ENCODE measurements at regions not wholly inside any gene's neighbourhood (a gene's known extent, or its start where the extent isn't known, plus 50 kb on each side); places are given as distances from the start of the nearest gene placed in this dataset.

- in situ Hi-C loops (cut with MboI; ENCODE audit: low sequenced_read_pairs in 4 of 4), result no loop called here
- no peak for ATAC-seq
- intact Hi-C loops (cut with DNase I; ENCODE audit: low total_unique reads), result no loop called here
These were observed 66.3 kb upstream of the CAV2 start for GRCh38 chr7:116433246-116433645.

GRCh38 chr7:116434820-116435341 lies 64.7 kb upstream of the CAV2 start:
- DNase-seq (no peak), ATAC-seq (no peak)
- TF ChIP-seq POLR2A (IDR thresholded peaks at IDR 0.05) (no peak), CTCF (IDR thresholded peaks at IDR 0.05 in 4 of 5, conservative IDR thresholded peaks at IDR 0.05 in 1 of 5) (no peak)
- Histone ChIP-seq H3K9me3 (no peaks in the 10 kb centered on the region), H3K27ac (no peak overlapping the region), H3K4me1 (no peaks in the 10 kb centered on the region), H3K27me3 (no peaks in the 10 kb centered on the region), H3K36me3 (no peaks in the 10 kb centered on the region), H3K4me3 (no peak overlapping the region)
- intact Hi-C loops (cut with DNase I; ENCODE audit: low total_unique reads), result no loop called here
- in situ Hi-C loops (cut with MboI; ENCODE audit: low sequenced_read_pairs in 4 of 4), result no loop called here

More at GRCh38 chr7:116433246-116433645, 66.3 kb upstream of the CAV2 start:
- Histone ChIP-seq H3K27me3 (no peaks in the 10 kb centered on the region), H3K9me3 (no peaks in the 10 kb centered on the region), H3K36me3 (no peaks in the 10 kb centered on the region), H3K27ac (no peak overlapping the region), H3K4me1 (no peaks in the 10 kb centered on the region), H3K4me3 (no peak overlapping the region)
- DNase-seq, result no peak
- TF ChIP-seq CTCF (IDR thresholded peaks at IDR 0.05 in 4 of 5, conservative IDR thresholded peaks at IDR 0.05 in 1 of 5) (no peak), POLR2A (IDR thresholded peaks at IDR 0.05) (no peak)

GRCh38 chr7:116436305-116436826 lies 63.2 kb upstream of the CAV2 start:
- intact Hi-C loops (cut with DNase I; ENCODE audit: low total_unique reads) (no loop called here), in situ Hi-C loops (cut with MboI; ENCODE audit: low sequenced_read_pairs in 4 of 4) (no loop called here)
- Histone ChIP-seq H3K4me3 (no peak overlapping the region), H3K9me3 (no peaks in the 10 kb centered on the region), H3K27ac (no peak overlapping the region), H3K27me3 (no peaks in the 10 kb centered on the region), H3K36me3 (no peaks in the 10 kb centered on the region), H3K4me1 (peaks cover 0 to 5% of the 10 kb centered on the region in 2 donors)
- DNase-seq, result no peak
- no peak for ATAC-seq
- TF ChIP-seq POLR2A (IDR thresholded peaks at IDR 0.05) (no peak), CTCF (IDR thresholded peaks at IDR 0.05 in 4 of 5, conservative IDR thresholded peaks at IDR 0.05 in 1 of 5) (no peak)

- DNase-seq, result no peak
- in situ Hi-C loops (cut with MboI; ENCODE audit: low sequenced_read_pairs in 4 of 4) (no loop called here), intact Hi-C loops (cut with DNase I; ENCODE audit: low total_unique reads) (no loop called here)
- no peak for ATAC-seq
- no peaks in the 10 kb centered on the region for H3K27me3 ChIP-seq
- no peaks in the 10 kb centered on the region for H3K9me3 ChIP-seq
- TF ChIP-seq POLR2A (IDR thresholded peaks at IDR 0.05) (no peak), CTCF (IDR thresholded peaks at IDR 0.05 in 4 of 5, conservative IDR thresholded peaks at IDR 0.05 in 1 of 5) (no peak)
- no peaks in the 10 kb centered on the region for H3K36me3 ChIP-seq
- no peak overlapping the region for H3K4me3 ChIP-seq
- no peak overlapping the region for H3K27ac ChIP-seq
- peaks cover 0 to 5% of the 10 kb centered on the region in 2 donors for H3K4me1 ChIP-seq
These were observed 61.3 kb upstream of the CAV2 start for GRCh38 chr7:116438267-116438666.

DNA sequence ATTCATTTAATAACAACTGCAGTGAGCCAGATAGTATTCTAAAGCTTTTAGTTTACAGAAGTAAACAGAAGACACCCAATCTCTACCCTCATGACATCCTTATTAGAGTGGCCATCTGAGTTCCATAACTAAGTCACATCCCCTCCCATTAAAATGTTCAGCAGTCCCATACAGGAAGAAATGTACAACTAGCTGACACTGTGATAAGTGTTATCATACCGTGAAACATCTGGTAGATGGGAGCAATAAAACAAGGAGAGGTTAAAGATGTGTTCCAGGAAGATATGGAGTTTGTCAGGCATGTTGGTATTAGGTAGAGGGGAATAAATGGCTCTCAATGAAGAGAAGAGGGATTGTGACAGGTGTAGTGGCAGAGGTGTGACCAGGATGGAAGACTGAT lies 60.5 kb upstream of the CAV2 start:
- intact Hi-C loops (cut with DNase I; ENCODE audit: low total_unique reads), result no loop called here
- H3K4me3 ChIP-seq, result no peak overlapping the region
- TF ChIP-seq POLR2A (IDR thresholded peaks at IDR 0.05), result no peak
- no peak for TF ChIP-seq CTCF (IDR thresholded peaks at IDR 0.05 in 4 of 5, conservative IDR thresholded peaks at IDR 0.05 in 1 of 5)
- DNase-seq (no peak), ATAC-seq (no peak)
- no peaks in the 10 kb centered on the region for H3K36me3 ChIP-seq
- H3K27ac ChIP-seq, result peak overlapping the region in 1 of 4 donors; percentile 61
- in situ Hi-C loops (cut with MboI; ENCODE audit: low sequenced_read_pairs in 4 of 4), result no loop called here
- peaks cover 0 to 5% of the 10 kb centered on the region in 2 donors for H3K4me1 ChIP-seq
- H3K9me3 ChIP-seq, result no peaks in the 10 kb centered on the region
- no peaks in the 10 kb centered on the region for H3K27me3 ChIP-seq

All from gastrocnemius medialis (tissue), 4 donors.